Eye (tissue), 1 donor: ENCODE measurements at regions not wholly inside any gene's neighbourhood (a gene's known extent, or its start where the extent isn't known, plus 50 kb on each side); places are given as distances from the start of the nearest gene placed in this dataset.

ENCODE experiments used
- DNase-seq: peaks from one replicate; pipeline ENCODE4 v3.0.0-alpha.2; 2015

DNA sequence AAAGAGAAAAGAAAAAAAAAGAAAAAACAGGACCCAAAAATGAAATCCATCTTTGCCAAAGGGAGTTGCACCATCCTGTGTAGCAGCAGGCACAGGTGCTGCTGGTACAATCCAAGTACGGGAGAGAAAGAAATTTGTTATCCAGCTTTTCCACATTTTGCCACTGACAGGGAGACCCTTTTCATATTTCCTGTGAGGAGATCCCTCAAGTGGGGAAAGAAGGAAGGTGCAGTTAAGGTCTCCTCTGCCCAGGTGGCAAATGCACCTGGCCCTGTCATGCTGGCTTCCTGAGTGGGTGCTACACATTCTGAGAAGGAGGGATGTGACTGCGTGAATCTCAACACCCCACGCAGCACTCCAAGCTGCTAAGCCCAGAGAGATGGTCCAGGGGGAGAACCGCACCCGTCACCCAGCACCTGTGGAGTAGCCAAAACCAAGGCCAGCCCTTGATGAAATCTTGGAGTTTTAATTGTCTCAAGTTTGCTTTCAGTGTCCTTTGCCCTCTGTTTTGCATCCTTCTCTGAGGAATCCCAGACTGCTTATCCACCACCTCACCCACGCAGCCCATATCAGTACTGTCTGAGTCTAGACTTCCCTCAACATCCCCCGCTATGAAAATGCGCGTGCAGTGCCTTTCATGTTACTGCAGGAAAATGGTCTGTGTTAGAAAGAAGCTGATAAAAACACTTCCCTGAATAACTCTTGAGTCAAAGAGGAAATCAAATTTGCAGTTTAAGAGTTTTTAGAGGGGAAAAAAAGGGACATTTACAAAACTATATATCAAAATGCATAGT is 141.9 kb upstream of the THBS1 start:
- DNase-seq, result no peak

GRCh38 chr15:39442898-39443297 is 138.0 kb upstream of the THBS1 start:
- no peak for DNase-seq

DNA sequence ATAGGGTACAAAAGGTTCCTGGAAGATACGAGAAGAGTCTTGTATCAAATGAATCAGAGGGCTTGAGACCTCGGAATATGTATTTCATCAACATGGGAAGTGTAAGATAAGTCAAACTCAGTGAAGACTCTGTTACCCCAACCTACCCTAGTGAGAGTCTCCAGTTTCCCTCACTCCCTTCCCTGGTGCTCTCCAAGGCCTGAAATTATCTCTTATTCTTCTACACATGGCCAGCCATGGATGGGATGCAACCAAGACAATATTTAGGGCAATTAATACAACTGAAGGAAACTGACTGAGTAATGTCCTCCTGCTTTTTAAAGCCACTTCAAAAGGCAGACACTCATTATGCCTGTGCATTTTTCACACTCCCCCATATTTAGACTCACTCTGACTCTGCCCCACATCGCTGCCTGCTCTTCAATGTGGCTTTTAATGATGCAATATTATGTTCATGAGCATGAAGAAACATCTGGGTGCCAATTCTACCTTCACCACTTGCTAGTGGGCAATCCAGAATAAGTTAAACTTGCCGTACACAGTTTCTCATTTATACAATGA is 137.1 kb upstream of the THBS1 start:
- DNase-seq, result no peak

GRCh38 chr15:39444735-39445470 is 136.0 kb upstream of the THBS1 start:
- DNase-seq, result no peak

DNA sequence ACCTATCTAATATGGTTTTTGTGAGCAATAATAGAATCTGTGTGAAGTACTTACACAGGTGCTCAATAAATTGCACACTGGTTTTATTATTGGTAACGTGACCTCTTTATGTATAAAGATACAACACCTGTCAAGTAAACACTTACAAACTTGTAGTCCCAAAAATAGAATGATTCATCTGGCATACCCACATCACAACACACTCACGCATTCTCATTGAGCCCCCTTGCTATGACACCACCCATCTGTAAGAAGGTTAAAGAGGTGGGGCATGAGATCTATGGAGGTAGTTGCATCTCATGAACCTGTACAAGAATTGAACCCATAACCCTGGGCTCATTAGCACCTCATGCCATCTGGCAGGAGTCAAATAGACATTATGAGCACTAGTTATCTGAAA is 134.9 kb upstream of the THBS1 start:
- no peak for DNase-seq

GRCh38 chr15:39447346-39447745 is 133.5 kb upstream of the THBS1 start:
- DNase-seq, result peak; percentile 66

GRCh38 chr15:39447881-39448280 is 133.0 kb upstream of the THBS1 start:
- no peak for DNase-seq

DNA sequence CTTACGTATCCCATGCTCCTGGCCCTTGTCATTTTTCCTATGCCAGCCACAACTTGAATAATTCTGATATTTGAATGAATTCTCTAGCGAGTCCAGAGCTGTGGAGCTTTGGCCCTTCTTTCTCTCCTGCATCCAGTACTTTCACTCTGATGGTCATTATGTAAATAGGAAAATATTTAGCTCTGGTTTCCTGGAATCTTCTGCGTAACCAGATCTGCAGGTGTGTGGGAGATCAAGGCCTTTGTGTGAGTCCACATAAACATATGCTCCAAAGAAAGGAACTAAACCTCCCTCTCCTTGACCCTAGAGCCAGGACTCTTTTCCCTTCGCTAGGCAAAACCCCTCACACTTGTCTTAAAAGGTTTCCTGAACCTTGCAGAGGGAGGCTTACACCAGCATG is 132.5 kb upstream of the THBS1 start:
- DNase-seq, result no peak

- no peak for DNase-seq
These were observed 129.7 kb upstream of the THBS1 start for GRCh38 chr15:39451121-39451688.

- no peak for DNase-seq
These were observed 129.0 kb upstream of the THBS1 start for GRCh38 chr15:39451871-39452270.

- DNase-seq, result no peak
These were observed 127.3 kb upstream of the THBS1 start for GRCh38 chr15:39453620-39454019.

DNA sequence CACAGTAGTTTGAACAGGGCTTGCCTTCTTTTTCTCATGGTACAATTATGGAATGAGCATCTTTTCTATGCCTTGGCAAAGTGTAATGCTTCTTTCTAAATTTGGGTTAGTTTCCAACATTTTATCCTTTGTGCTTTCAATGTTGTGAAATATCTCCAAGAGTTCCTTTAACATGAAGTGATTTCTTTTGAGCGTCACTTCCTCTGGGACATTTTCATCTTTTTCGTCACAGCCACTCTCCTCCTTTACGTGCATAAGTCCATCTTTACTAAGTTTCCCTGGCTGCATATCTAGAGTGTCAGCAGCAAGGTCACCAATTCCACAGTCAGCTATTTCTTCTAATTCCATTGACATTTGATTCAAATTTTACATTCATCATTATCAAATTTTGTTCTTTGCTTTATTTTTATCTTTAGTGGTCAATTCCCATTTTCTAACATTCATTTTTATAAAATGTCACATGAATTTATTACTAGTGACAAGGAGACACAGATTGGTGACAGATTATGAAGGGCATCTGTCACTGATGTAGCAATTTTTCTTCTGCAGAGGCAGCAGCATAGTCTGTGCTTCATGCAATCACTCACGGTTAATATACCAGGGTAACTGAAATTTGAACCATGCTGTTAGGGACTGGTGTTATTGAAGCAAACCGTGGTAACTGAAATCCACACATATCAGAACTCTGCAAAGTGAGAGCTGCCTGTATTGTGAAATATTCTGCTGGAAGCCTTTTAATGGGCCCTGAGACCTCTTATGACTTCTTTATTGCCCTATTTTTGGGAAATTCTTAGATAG is 126.5 kb upstream of the THBS1 start:
- DNase-seq, result no peak

GRCh38 chr15:39455471-39455991 is 125.3 kb upstream of the THBS1 start:
- peak; percentile 48 for DNase-seq

DNA sequence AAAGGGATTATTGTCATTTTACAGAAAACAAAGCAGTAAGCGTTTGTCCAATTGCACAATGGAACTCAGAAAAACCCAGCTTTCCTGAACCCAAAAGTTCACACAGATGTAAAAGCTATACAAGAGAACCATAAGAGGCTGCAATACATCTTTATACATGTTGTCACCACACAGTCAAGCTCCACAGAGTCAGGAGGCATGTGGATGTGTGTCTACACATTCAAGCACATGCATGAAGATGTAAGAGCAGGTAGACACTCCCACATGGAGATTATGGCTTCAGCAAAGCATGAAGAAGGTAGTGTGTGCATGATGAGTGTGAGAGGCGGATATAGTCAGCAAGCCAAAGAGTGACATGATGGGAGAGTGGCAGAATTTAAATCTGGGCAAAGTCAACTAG is 124.7 kb upstream of the THBS1 start:
- DNase-seq, result no peak

DNA sequence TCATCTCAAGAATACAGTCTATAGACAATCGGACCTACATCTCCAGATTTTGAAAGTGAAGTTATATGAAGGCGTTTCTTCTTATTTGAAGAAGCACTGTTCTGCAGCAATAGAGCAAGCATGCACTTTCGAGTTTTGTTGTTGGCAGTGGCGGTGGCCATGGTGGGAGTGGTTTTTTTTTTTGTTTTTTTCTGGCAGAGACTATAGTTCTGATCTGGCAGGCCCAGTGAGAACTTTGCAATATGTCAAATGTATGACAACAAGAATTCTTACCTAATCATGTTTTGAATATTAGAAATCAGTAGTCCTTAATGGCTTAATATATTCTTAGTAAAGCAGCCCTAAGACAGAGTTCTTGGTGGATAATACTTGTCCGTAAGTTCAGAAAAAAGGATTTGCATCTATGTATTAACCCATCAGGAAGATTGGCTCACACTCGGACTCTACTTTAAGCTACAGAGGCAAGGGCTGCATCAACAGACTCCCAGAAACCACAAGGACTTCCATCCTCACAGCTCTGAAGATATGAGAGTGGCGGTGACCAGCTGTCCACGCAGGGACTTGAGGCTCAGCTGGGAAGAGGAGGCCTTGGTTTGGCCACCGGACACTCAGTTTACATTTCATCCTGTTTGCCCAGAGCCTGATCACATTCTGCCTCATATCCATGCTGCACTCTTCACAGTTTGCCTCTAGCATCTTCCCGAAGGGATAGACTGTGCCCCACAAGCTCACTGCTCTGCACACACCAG is 124.1 kb upstream of the THBS1 start:
- DNase-seq, result no peak

DNA sequence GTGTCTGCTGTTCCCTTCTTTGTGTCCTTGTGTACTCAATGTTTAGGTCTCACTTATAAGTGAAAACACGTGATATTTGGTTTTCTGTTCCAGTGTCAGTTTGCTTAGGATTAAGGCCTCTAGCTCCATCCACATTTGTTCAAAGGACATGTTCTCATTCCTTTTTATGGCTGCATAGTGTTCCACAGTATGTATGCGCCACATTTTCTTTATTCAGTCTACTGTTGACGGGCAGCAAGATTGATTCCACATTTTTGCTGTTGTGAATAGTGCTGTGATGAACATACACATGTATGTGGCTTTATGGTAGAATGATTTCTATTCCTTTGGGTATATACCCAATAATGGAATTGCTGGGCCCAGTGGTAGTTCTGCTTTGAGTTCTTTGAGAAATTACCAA is 122.7 kb upstream of the THBS1 start:
- DNase-seq, result no peak

GRCh38 chr15:39459548-39459947 is 121.3 kb upstream of the THBS1 start:
- DNase-seq, result no peak

DNA sequence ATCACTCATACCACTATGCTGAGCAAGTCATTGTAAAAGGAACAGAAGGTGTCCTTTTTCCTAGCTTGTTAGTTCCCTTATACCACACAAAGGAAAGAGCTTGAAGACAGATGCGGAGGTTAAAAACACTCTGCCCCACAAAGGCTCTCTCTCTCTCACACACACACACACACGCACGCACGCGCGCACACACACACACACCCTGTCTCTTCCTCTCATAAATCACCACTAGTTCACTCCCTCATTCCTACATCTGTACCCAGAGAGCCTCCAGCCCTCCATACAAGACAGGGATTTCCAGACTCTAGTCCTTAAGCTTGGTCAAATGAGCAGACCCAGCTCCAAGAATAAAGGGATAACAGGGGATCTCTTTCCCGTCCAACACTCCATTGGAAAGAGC is 120.1 kb upstream of the THBS1 start:
- DNase-seq, result no peak

DNA sequence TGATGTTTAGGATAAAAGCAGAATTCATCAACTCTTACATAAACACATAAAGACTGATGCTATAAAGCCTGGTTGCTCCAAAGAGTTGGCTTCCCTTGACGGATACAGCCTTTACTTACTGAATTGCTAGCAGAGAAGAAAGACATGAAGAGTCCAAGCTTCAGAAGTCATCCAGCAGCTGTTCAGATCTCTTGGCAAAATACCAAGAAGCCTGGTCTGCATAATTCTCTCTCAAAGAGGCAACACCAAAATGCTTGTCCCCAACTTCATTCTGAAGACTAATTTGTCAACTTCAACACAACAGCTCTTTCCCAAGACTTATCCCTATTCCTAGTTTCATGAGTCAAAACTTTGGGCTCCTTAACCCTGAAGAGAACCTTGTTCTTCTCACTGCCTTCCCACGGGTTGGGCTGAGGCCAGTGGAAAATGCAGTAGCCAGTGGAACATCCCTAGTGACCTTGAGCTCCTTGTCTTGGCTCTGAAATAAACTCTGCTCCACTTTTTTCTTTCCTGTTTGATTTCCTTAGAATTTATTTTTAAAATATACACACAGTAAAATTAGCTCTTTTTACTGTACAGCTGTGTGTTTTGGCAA is 119.2 kb upstream of the THBS1 start:
- no peak for DNase-seq

- no peak for DNase-seq
These were observed 118.2 kb upstream of the THBS1 start for GRCh38 chr15:39462691-39463090.
